ENCODE measurements at regions not wholly inside any gene's neighbourhood (a gene's known extent, or its start where the extent isn't known, plus 50 kb on each side); places are given as distances from the start of the nearest gene placed in this dataset.

DNA sequence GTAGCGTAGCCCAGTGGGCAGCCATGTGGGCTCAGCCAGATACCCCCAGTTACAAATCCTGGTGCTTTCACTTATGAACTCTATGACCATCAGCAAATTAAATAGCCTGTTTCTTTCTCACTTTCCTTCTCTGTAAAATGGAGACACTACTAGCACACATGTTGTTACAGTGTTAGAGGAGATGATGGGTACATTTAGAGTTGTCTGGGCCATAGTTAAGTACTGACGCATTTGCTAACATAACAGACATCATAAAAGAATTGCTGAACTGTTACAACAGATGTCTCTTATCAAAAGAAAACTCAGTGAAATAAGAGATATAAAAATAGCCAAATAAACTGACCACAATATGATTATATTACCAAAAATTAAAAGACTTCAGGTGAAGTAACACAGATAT is 69.9 kb upstream of the DOK5 start (continued):
- TF ChIP-seq, protein P1, sequence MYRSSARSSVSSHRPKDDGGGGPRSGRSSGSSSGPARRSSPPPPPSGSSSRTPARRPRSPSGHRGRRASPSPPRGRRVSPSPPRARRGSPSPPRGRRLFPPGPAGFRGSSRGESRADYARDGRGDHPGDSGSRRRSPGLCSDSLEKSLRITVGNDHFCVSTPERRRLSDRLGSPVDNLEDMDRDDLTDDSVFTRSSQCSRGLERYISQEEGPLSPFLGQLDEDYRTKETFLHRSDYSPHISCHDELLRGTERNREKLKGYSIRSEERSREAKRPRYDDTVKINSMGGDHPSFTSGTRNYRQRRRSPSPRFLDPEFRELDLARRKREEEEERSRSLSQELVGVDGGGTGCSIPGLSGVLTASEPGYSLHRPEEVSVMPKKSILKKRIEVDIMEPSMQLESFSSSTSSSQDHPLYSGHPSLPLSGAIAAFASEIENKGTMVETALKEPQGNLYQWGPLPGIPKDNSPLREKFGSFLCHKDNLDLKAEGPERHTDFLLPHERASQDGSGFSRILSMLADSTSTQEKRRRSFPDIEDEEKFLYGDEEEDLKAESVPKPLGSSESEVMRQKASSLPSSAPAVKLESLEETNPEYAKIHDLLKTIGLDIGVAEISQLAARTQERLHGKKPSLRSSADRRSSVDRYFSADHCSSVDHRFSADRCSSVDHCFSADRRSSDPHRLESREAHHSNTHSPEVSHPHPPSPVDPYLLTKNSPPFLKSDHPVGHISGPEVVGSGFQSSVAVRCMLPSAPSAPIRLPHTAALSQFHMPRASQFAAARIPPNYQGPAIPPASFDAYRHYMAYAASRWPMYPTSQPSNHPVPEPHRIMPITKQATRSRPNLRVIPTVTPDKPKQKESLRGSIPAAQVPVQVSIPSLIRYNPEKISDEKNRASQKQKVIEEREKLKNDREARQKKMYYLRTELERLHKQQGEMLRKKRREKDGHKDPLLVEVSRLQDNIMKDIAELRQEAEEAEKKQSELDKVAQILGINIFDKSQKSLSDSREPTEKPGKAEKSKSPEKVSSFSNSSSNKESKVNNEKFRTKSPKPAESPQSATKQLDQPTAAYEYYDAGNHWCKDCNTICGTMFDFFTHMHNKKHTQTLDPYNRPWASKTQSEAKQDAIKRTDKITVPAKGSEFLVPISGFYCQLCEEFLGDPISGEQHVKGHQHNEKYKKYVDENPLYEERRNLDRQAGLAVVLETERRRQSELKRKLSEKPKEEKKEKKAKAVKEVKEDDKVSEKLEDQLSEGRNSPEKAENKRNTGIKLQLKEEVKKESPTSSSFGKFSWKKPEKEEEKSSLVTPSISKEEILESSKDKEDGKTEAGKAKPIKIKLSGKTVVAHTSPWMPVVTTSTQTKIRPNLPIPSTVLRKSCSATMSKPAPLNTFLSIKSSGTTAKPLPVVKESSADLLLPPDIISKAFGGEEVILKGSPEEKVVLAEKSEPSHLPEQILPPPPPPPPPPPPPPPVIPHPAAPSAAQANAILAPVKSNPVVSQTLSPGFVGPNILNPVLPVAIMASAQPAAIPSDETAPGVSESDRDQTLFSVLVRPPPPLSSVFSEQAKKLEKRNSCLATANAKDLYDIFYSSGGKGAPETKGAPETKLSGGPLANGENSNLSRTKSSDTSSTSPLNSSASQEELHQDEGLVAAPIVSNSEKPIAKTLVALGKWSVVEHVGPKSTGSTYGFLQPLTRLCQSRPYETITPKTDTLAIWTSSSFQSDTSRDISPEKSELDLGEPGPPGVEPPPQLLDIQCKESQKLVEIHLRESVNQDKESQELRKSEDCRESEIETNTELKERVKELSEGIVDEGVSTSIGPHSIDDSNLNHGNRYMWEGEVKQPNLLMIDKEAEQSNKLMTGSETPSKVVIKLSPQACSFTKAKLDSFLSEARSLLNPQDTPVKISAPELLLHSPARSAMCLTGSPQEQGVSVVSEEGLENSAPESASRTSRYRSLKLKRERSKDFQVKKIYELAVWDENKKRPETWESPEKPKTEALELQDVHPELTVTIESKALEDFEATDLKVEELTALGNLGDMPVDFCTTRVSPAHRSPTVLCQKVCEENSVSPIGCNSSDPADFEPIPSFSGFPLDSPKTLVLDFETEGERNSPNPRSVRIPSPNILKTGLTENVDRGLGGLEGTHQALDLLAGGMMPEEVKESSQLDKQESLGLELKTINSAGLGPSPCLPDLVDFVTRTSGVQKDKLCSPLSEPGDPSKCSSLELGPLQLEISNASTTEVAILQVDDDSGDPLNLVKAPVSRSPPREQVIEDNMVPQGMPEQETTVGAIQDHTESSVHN (CRISPR knock-in tag; IDR thresholded peaks at IDR 0.05): no peak
- TF ChIP-seq KLF11 (CRISPR knock-in tag; IDR thresholded peaks at IDR 0.05): no peak

DNA sequence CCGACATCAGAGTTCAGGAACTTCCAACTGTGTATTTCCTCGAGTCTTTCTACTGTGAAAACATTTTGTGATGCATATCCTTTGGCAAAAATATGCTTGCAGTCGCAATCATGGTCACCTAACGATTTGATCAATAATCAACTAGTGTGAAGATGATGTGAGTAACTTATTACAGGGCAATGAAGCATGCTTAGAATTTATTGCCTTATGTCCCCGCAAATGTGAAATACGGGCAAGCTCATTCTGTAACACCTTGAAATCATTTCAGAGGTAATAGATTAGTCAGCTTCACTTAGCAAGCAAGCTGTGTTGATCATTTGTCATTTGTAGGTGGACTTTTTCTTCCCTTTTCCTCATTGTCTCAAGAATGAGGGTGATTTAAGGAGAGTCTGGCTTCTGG is 67.9 kb upstream of the DOK5 start:
- Histone ChIP-seq H3K36me3 (replicated peaks in 1 of 2; ENCODE audit: control insufficient read depth in 1 of 2, insufficient read depth in 2 of 2, low read length in 2 of 2) (no peaks in the 10 kb centered on the region), H3K4me1 (ENCODE audit: insufficient read depth, low read length) (no peaks in the 10 kb centered on the region), H3K4me2 (ENCODE audit: low read depth, low read length) (no peak overlapping the region), H3K27ac (ENCODE audit: extremely low read length, insufficient read depth, low read length) (no peak overlapping the region), H3K9me3 (ENCODE audit: low read length) (no peaks in the 10 kb centered on the region), H4K20me1 (ENCODE audit: insufficient read depth, low read length) (no peaks in the 10 kb centered on the region), H3K4me3 (replicated peaks in 1 of 3; ENCODE audit: insufficient read depth in 1 of 3, low read depth in 2 of 3, low read length in 3 of 3) (no peak overlapping the region), H3K27me3 (ENCODE audit: control insufficient read depth in 1 of 2, insufficient read depth in 2 of 2, low read length in 2 of 2) (no peaks in the 10 kb centered on the region), H2AFZ (ENCODE audit: low read length) (no peak overlapping the region), H3K9ac (ENCODE audit: insufficient read depth, low read depth, low read length) (no peak overlapping the region), H3K79me2 (ENCODE audit: insufficient read depth, low read length) (no peaks in the 10 kb centered on the region)
- ATAC-seq (no peak), FAIRE-seq (no peak), DNase-seq (ENCODE audit: low spot score) (no peak)
- 18% methylated on average over 6 of the region's 6 CpGs for WGBS (ENCODE audit: low lambda C conversion rate)
- CTCF ChIA-PET (ENCODE audit: low intra/inter-chr PET ratio, low total read pairs): no interaction called here
- intact Hi-C loops (cut with micrococcal nuclease; ENCODE audit: unreplicated experiment): no loop called here
- BruUV-seq (replicated peaks): no TSS peak
- in situ Hi-C loops (cut with HindIII; ENCODE audit: extremely low pct_ligation_motif_present, low pct_unique_long_range_greater_than_20kb): no loop called here
- POLR2A ChIA-PET: no interaction called here
- no peak for TF ChIP-seq ZNF251 (CRISPR knock-in tag; IDR thresholded peaks at IDR 0.05)
- no peak for TF ChIP-seq CREM (IDR thresholded peaks at IDR 0.05)
- TF ChIP-seq CREM (CRISPR knock-in tag; IDR thresholded peaks at IDR 0.05): no peak
- no peak for TF ChIP-seq ZNF280B (CRISPR knock-in tag; IDR thresholded peaks at IDR 0.05; ENCODE audit: borderline replicate concordance)
- no peak for TF ChIP-seq ZFP36L2 (CRISPR knock-in tag; IDR thresholded peaks at IDR 0.05)
- TF ChIP-seq, protein P2, sequence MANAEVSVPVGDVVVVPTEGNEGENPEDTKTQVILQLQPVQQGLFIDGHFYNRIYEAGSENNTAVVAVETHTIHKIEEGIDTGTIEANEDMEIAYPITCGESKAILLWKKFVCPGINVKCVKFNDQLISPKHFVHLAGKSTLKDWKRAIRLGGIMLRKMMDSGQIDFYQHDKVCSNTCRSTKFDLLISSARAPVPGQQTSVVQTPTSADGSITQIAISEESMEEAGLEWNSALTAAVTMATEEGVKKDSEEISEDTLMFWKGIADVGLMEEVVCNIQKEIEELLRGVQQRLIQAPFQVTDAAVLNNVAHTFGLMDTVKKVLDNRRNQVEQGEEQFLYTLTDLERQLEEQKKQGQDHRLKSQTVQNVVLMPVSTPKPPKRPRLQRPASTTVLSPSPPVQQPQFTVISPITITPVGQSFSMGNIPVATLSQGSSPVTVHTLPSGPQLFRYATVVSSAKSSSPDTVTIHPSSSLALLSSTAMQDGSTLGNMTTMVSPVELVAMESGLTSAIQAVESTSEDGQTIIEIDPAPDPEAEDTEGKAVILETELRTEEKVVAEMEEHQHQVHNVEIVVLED (CRISPR knock-in tag; IDR thresholded peaks at IDR 0.05; ENCODE audit: borderline replicate concordance): no peak
- no peak for TF ChIP-seq CC2D1A (CRISPR knock-in tag; IDR thresholded peaks at IDR 0.05)
- no peak for TF ChIP-seq IKZF1 (IDR thresholded peaks at IDR 0.05)
- no peak for TF ChIP-seq HMGA1 (CRISPR knock-in tag; conservative IDR thresholded peaks at IDR 0.05)
- no peak for TF ChIP-seq HOXA3 (CRISPR knock-in tag; IDR thresholded peaks at IDR 0.05)
- TF ChIP-seq ZNF740 (CRISPR knock-in tag; IDR thresholded peaks at IDR 0.05): no peak
